ENCODE measurements at regions not wholly inside any gene's neighbourhood (a gene's known extent, or its start where the extent isn't known, plus 50 kb on each side); places are given as distances from the start of the nearest gene placed in this dataset.

GRCh38 chr13:74904556-74904955 lies 577.4 kb downstream of the TBC1D4 start:
- TF ChIP-seq, protein P1, sequence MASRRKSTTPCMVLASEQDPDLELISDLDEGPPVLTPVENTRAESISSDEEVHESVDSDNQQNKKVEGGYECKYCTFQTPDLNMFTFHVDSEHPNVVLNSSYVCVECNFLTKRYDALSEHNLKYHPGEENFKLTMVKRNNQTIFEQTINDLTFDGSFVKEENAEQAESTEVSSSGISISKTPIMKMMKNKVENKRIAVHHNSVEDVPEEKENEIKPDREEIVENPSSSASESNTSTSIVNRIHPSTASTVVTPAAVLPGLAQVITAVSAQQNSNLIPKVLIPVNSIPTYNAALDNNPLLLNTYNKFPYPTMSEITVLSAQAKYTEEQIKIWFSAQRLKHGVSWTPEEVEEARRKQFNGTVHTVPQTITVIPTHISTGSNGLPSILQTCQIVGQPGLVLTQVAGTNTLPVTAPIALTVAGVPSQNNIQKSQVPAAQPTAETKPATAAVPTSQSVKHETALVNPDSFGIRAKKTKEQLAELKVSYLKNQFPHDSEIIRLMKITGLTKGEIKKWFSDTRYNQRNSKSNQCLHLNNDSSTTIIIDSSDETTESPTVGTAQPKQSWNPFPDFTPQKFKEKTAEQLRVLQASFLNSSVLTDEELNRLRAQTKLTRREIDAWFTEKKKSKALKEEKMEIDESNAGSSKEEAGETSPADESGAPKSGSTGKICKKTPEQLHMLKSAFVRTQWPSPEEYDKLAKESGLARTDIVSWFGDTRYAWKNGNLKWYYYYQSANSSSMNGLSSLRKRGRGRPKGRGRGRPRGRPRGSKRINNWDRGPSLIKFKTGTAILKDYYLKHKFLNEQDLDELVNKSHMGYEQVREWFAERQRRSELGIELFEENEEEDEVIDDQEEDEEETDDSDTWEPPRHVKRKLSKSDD (conservative IDR thresholded peaks at IDR 0.05; ENCODE audit: low read length) = no peak
- TF ChIP-seq BHLHE40 (IDR thresholded peaks at IDR 0.05; ENCODE audit: low read length) (no peak), BRCA1 (IDR thresholded peaks at IDR 0.05) (no peak), BRCA1 (CRISPR knock-in tag; IDR thresholded peaks at IDR 0.05) (no peak), CHCHD3 (CRISPR knock-in tag; IDR thresholded peaks at IDR 0.05) (no peak), ZNF121 (CRISPR knock-in tag; conservative IDR thresholded peaks at IDR 0.05) (no peak), FIP1L1 (IDR thresholded peaks at IDR 0.05; ENCODE audit: low read depth, low read length, poor library complexity, severe bottlenecking) (no peak), ZSCAN29 (IDR thresholded peaks at IDR 0.05) (no peak), SREBF1 (IDR thresholded peaks at IDR 0.05; ENCODE audit: borderline replicate concordance, low read depth, low read length) (no peak), ZNF263 (CRISPR knock-in tag; IDR thresholded peaks at IDR 0.05; ENCODE audit: borderline replicate concordance) (no peak), NFATC3 (IDR thresholded peaks at IDR 0.05) (no peak), E2F5 (CRISPR knock-in tag; IDR thresholded peaks at IDR 0.05) (no peak)
- TF ChIP-seq, protein P2, sequence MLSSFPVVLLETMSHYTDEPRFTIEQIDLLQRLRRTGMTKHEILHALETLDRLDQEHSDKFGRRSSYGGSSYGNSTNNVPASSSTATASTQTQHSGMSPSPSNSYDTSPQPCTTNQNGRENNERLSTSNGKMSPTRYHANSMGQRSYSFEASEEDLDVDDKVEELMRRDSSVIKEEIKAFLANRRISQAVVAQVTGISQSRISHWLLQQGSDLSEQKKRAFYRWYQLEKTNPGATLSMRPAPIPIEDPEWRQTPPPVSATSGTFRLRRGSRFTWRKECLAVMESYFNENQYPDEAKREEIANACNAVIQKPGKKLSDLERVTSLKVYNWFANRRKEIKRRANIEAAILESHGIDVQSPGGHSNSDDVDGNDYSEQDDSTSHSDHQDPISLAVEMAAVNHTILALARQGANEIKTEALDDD (IDR thresholded peaks at IDR 0.05) = no peak

All from K562 (cell line).